Testis (tissue), 2 donors: ENCODE measurements at regions not wholly inside any gene's neighbourhood (a gene's known extent, or its start where the extent isn't known, plus 50 kb on each side); places are given as distances from the start of the nearest gene placed in this dataset.

Experiments
- CTCF ChIP-seq, 3 experiments: fragments of 450-650 bp in 2 of 3; fragments of 200-600 bp in 1 of 3; sonication (generic) in 1 of 3; IDR thresholded peaks; one replicate each; pipeline ENCODE4 v1.5.1; 2016 to 2019; ENCODE audit warnings: antibody characterized with exemption in 3 of 3, mild to moderate bottlenecking in 2 of 3, moderate library complexity in 1 of 3
- POLR2A ChIP-seq: fragments of 450-650 bp; IDR thresholded peaks from one replicate; pipeline ENCODE4 v1.6.1; 2017; ENCODE audit warnings: antibody characterized with exemption, mild to moderate bottlenecking, moderate library complexity

GRCh38 chr11:129259931-129260348, 67.8 kb upstream of the ARHGAP32 start:
- TF ChIP-seq CTCF (IDR thresholded peaks at IDR 0.05) (no peak), POLR2A (no peak)
